HFF-Myc (cell line): ENCODE measurements at regions not wholly inside any gene's neighbourhood (a gene's known extent, or its start where the extent isn't known, plus 50 kb on each side); places are given as distances from the start of the nearest gene placed in this dataset.

Source experiments
- DNase-seq: peaks from one replicate; pipeline ENCODE4 v3.0.0-alpha.2; 2011; ENCODE audit warnings: low read depth; ENCODE audit errors: extremely low read depth
- H3K4me3 ChIP-seq: replicated peaks from 2 replicates; pipeline ENCODE4 v1.5.1; 2011; ENCODE audit warnings: low read depth, mild to moderate bottlenecking, control low read depth, low read length
- CTCF ChIP-seq: IDR thresholded peaks from 2 replicates; pipeline ENCODE4 v1.5.1; 2012; ENCODE audit warnings: mild to moderate bottlenecking, low read depth, low read length, control low read depth; ENCODE audit errors: missing control alignments

- H3K4me3 ChIP-seq = no peak overlapping the region
- no peak for TF ChIP-seq CTCF
- no peak for DNase-seq
Measured at GRCh38 chr13:62294244-62294643, 878.6 kb upstream of the PCDH20 start.

GRCh38 chr13:62292714-62293480, 877.2 kb upstream of the PCDH20 start:
- no peak for TF ChIP-seq CTCF
- H3K4me3 ChIP-seq = no peak overlapping the region
- DNase-seq = no peak

GRCh38 chr13:62290542-62290941, 874.9 kb upstream of the PCDH20 start:
- H3K4me3 ChIP-seq = no peak overlapping the region
- DNase-seq = no peak
- no peak for TF ChIP-seq CTCF

GRCh38 chr13:62287764-62288163, 872.1 kb upstream of the PCDH20 start:
- DNase-seq = no peak
- no peak for TF ChIP-seq CTCF
- H3K4me3 ChIP-seq = no peak overlapping the region

GRCh38 chr13:62280590-62280989, 864.9 kb upstream of the PCDH20 start:
- no peak for TF ChIP-seq CTCF
- no peak overlapping the region for H3K4me3 ChIP-seq
- DNase-seq = no peak

- H3K4me3 ChIP-seq = no peak overlapping the region
- no peak for DNase-seq
- no peak for TF ChIP-seq CTCF
Measured at GRCh38 chr13:62278271-62278670, 862.6 kb upstream of the PCDH20 start.

GRCh38 chr13:62251734-62252133, 836.1 kb upstream of the PCDH20 start:
- TF ChIP-seq CTCF = no peak

More at GRCh38 chr13:62251734-62252133, 836.1 kb upstream of the PCDH20 start:
- DNase-seq = no peak
- H3K4me3 ChIP-seq = no peak overlapping the region
